Esophagus muscularis mucosa (tissue), 4 donors: ENCODE measurements at regions not wholly inside any gene's neighbourhood (a gene's known extent, or its start where the extent isn't known, plus 50 kb on each side); places are given as distances from the start of the nearest gene placed in this dataset.
"Not testable (repeated sequence)": the region's sequence is repeated elsewhere in the genome, so short reads cannot be mapped to it uniquely, and the experiment has no call there.

ENCODE experiments used
- DNase-seq: peaks from one replicate; pipeline ENCODE4 v3.0.0-alpha.2; 2017; ENCODE audit errors: extremely low spot score
- H3K27ac ChIP-seq, 4 donors: fragments of 200-600 bp; sonication (generic); replicated peaks in 1 of 4; 1 replicate in 3 of 4; 2 replicates in 1 of 4; pipeline ENCODE4 v1.5.1; 2016 to 2019; ENCODE audit warnings: mild to moderate bottlenecking in 1 of 4
- H3K27me3 ChIP-seq, 4 donors: fragments of 200-600 bp; sonication (generic); one replicate each; pipeline versions ENCODE4 v1.5.1 to v1.6.0; 2016 to 2019
- H3K36me3 ChIP-seq, 4 donors: fragments of 200-600 bp; sonication (generic); one replicate each; pipeline ENCODE4 v1.5.1; 2016 to 2019
- H3K4me1 ChIP-seq, 4 donors: fragments of 200-600 bp; sonication (generic); one replicate each; pipeline ENCODE4 v1.5.1; 2016 to 2019
- H3K4me3 ChIP-seq, 4 donors: fragments of 200-600 bp; sonication (generic); 1 replicate in 2 of 4; 2 replicates in 2 of 4; pipeline ENCODE4 v1.5.1; 2016 to 2019; ENCODE audit warnings: mild to moderate bottlenecking in 4 of 4, moderate library complexity in 1 of 4
- H3K9me3 ChIP-seq, 4 donors: fragments of 200-600 bp; sonication (generic); 1 replicate in 3 of 4; 2 replicates in 1 of 4; pipeline ENCODE4 v1.5.1; 2016 to 2019
- EP300 ChIP-seq: sonication (generic); formaldehyde crosslinking; IDR thresholded peaks from one replicate; pipeline ENCODE4 v1.6.1; 2017; ENCODE audit warnings: antibody characterized with exemption
- POLR2A ChIP-seq: fragments of 450-650 bp; IDR thresholded peaks from one replicate; pipeline ENCODE4 v1.6.1; 2017; ENCODE audit warnings: antibody characterized with exemption, moderate library complexity, mild to moderate bottlenecking, low read depth
- POLR2AphosphoS5 ChIP-seq, 2 donors: sonication (generic); formaldehyde crosslinking; IDR thresholded peaks; one replicate each; pipeline ENCODE4 v1.6.1; 2017; ENCODE audit warnings: antibody characterized with exemption in 2 of 2
- WGBS: methylation state at CpG from one replicate; pipeline ENCODE4 v1.1.5; 2018; 5-methylcytosine and 5-hydroxymethylcytosine counted together
- intact Hi-C: fragments of 100-400 bp; cut with DNase I; formaldehyde crosslinking; loops from one replicate; pipeline ENCODE4 v1.15.1; 2023
- TF ChIP-seq, protein P1 (sequence below), 3 experiments: fragments of 200-600 bp in 2 of 3; fragments of 450-650 bp in 1 of 3; sonication (generic) in 2 of 3; IDR thresholded peaks; one replicate each; pipeline ENCODE4 v1.5.1; 2017 to 2019; ENCODE audit warnings: antibody characterized with exemption in 3 of 3, mild to moderate bottlenecking in 2 of 3, moderate library complexity in 1 of 3

GRCh38 chr4:3894086-3894959 is 128.1 kb downstream of the ADRA2C start:
- DNase-seq, H3K4me1 ChIP-seq, intact Hi-C loops, H3K4me3 ChIP-seq, H3K27ac ChIP-seq, H3K9me3 ChIP-seq, H3K36me3 ChIP-seq: not testable (repeated sequence)
- 86% methylated on average over 20 of the region's 20 CpGs for WGBS
- H3K27me3 ChIP-seq, result peaks cover 0 to 36% (median 0%) of the 10 kb centered on the region in 4 donors

- 61% methylated on average over 6 of the region's 6 CpGs for WGBS
- Histone ChIP-seq H3K9me3 (no peaks in the 10 kb centered on the region), H3K4me3 (no peak overlapping the region), H3K4me1 (no peaks in the 10 kb centered on the region), H3K27ac (no peak overlapping the region), H3K36me3 (no peaks in the 10 kb centered on the region), H3K27me3 (peaks cover 0 to 32% (median 0%) of the 10 kb centered on the region in 4 donors)
- TF ChIP-seq POLR2A (no peak), POLR2AphosphoS5 (IDR thresholded peaks at IDR 0.05) (no peak), EP300 (no peak)
- TF ChIP-seq, protein P1, sequence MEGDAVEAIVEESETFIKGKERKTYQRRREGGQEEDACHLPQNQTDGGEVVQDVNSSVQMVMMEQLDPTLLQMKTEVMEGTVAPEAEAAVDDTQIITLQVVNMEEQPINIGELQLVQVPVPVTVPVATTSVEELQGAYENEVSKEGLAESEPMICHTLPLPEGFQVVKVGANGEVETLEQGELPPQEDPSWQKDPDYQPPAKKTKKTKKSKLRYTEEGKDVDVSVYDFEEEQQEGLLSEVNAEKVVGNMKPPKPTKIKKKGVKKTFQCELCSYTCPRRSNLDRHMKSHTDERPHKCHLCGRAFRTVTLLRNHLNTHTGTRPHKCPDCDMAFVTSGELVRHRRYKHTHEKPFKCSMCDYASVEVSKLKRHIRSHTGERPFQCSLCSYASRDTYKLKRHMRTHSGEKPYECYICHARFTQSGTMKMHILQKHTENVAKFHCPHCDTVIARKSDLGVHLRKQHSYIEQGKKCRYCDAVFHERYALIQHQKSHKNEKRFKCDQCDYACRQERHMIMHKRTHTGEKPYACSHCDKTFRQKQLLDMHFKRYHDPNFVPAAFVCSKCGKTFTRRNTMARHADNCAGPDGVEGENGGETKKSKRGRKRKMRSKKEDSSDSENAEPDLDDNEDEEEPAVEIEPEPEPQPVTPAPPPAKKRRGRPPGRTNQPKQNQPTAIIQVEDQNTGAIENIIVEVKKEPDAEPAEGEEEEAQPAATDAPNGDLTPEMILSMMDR (IDR thresholded peaks at IDR 0.05), result no peak
- intact Hi-C loops, result no loop called here
- no peak for DNase-seq
Observed at GRCh38 chr4:3896441-3896840, 130.3 kb downstream of the ADRA2C start.

DNA sequence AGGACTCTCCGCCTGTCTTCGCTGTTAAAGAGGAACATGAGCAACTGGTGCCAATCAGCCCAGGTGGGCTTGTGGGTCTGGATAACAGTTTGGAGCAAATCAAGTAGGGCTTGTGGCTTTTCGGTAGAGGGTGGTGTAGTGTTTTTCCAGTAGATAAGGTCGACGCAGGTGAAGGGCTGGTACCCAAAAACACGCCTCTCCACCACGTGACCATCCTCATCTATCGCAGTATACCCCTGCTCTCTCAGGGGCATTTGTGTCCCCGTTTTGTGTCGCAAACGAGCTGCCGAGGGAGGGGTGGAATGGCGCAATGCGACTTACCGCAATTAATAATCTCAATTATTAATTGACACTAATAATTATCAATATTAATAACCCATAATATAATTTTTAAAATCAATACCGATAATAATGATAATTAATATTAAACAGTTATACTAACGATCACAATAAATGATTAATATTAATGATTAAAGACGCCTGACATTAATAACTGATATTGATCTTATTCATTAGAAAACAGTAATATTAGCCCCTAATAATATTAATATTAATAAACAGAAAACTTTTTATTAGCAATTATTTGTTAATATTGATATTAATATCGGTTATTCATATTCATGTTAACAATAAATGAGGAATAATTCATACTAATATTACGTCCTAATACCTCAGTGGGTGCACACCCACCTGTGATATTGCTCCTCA is 130.8 kb downstream of the ADRA2C start:
- DNase-seq, H3K36me3 ChIP-seq, intact Hi-C loops, H3K4me1 ChIP-seq, H3K9me3 ChIP-seq, H3K4me3 ChIP-seq, H3K27ac ChIP-seq: not testable (repeated sequence)
- H3K27me3 ChIP-seq, result peaks cover 0 to 34% (median 0%) of the 10 kb centered on the region in 4 donors
- 87% methylated on average over 20 of the region's 20 CpGs for WGBS

GRCh38 chr4:3898098-3898497 is 131.9 kb downstream of the ADRA2C start:
- intact Hi-C loops, result no loop called here
- Histone ChIP-seq H3K27me3 (peaks cover 0 to 34% (median 0%) of the 10 kb centered on the region in 4 donors), H3K4me1 (no peaks in the 10 kb centered on the region), H3K4me3 (no peak overlapping the region), H3K36me3 (no peaks in the 10 kb centered on the region), H3K9me3 (no peaks in the 10 kb centered on the region), H3K27ac (no peak overlapping the region)
- WGBS, result 82% methylated on average over 19 of the region's 19 CpGs
- TF ChIP-seq POLR2AphosphoS5 (IDR thresholded peaks at IDR 0.05) (no peak), POLR2A (no peak), EP300 (no peak)
- TF ChIP-seq, protein P1 (IDR thresholded peaks at IDR 0.05), result no peak
- DNase-seq, result no peak

DNA sequence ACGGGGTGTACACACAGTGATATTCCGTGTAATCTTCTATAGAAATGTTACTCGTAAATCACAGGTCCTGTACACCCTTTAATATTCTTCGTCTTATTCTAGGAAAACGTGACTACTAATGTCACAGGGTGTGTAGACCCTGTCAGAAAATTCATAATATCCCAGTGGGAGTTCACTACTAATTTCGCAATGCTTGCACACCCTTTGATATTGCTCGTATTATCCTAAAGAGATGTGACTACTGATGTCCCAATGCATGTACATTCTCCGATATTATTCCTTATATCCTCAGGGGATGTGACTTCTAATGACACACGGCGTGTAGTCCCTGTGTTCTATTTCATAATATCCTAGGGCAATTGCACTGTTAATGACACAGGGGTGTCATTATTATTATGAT is 132.7 kb downstream of the ADRA2C start:
- H3K36me3 ChIP-seq, H3K27ac ChIP-seq, intact Hi-C loops, H3K9me3 ChIP-seq, H3K4me3 ChIP-seq, DNase-seq, H3K4me1 ChIP-seq: not testable (repeated sequence)
- peaks cover 0 to 34% (median 0%) of the 10 kb centered on the region in 4 donors for H3K27me3 ChIP-seq
- WGBS, result 86% methylated on average over 10 of the region's 10 CpGs

DNA sequence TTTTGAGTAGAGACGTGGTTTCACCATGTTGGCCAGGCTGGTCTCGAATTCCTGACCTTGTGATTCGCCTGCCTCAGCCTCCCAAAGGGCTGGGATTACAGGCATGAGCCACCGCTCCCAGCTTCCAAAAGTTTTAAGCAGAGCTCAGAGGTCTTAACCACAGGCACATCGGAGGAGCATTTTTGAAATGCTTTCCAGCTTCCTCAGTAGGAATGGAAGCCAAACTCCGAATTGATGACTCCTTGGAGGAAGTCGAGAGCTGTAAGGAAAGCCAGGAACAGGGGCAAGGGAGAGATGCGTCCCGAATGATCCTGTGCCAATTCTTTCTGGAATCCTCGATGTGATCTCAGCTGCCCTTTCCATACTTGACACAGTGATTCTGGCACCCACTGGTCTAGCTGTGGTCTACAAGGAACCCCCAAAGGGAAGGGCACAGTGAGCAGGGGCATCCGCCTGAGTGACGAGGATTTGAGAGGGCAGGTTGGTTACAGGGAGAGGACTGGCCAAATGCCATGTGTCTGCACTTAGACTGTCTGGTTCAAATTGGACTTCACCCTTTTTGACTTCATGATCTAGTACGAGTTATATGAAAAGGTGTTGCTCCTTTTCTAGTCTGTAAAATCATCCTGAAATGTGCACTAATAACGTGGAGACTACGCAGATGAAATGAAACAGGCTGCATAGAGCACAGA is 138.2 kb downstream of the ADRA2C start:
- intact Hi-C loops, DNase-seq, H3K4me1 ChIP-seq, H3K27ac ChIP-seq, H3K9me3 ChIP-seq, H3K36me3 ChIP-seq, H3K4me3 ChIP-seq: not testable (repeated sequence)
- peaks cover 0 to 38% (median 0%) of the 10 kb centered on the region in 4 donors for H3K27me3 ChIP-seq
- WGBS, result 53% methylated on average over 15 of the region's 15 CpGs

DNA sequence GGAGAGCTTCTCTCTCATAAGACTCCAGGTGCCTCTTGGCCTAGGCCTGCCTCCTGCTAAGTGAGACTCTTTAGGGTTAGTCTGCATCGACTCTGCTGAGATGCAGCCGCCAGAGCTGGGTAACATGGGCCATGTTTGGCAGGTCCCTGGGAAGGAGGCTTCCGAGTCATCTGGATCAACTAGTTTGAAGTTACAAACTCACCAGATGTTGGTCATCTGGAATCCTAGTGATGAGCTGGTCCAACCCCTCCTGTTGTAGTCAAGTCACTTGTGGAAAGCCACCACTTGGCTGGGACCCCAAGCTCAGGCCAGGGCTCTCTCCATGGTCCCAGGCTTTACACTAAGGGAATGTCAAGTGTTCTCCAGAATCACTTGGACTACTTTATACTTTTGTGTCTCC is 143.4 kb downstream of the ADRA2C start:
- H3K4me3 ChIP-seq, intact Hi-C loops, H3K9me3 ChIP-seq, H3K27ac ChIP-seq, H3K4me1 ChIP-seq, H3K36me3 ChIP-seq, DNase-seq: not testable (repeated sequence)
- 93% methylated on average over 2 of the region's 3 CpGs for WGBS
- peaks cover 0 to 26% (median 0%) of the 10 kb centered on the region in 4 donors for H3K27me3 ChIP-seq

GRCh38 chr4:3910161-3910950 is 144.2 kb downstream of the ADRA2C start:
- H3K27me3 ChIP-seq, result peaks cover 0 to 24% (median 0%) of the 10 kb centered on the region in 4 donors
- H3K36me3 ChIP-seq, H3K4me3 ChIP-seq, H3K27ac ChIP-seq, intact Hi-C loops, H3K4me1 ChIP-seq, H3K9me3 ChIP-seq, DNase-seq: not testable (repeated sequence)
- WGBS, result 68% methylated on average over 11 of the region's 14 CpGs
